ENCODE measurements at regions not wholly inside any gene's neighbourhood (a gene's known extent, or its start where the extent isn't known, plus 50 kb on each side); places are given as distances from the start of the nearest gene placed in this dataset.

DNA sequence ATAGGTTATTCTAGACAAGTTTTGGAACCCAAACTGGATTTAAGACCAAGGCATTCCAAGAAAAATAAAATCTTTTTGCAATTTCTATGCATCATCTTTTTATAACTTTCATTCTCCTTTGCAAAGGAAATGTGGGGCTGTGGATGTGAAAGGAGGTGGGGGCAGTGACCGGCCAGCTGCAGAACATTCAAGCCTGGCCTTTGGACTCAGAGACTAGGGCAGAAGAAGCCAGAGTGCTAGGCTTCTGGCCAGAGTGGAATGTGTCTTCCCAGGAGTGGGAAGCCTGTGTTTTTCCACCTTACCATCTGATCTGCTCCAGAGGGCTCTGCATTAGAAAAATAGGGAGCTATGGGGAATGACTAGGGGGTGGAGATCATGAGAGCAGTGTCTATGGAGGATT is 148.5 kb downstream of the C9orf152 start:
- TF ChIP-seq POLR2A (IDR thresholded peaks at IDR 0.05; ENCODE audit: low read depth, low read length) (no peak), TAF1 (IDR thresholded peaks at IDR 0.05; ENCODE audit: borderline replicate concordance, low read depth, low read length) (no peak), POLR2AphosphoS5 (IDR thresholded peaks at IDR 0.05; ENCODE audit: low read depth, low read length) (no peak)

Measured in GM12892 (cell line).